ENCODE measurements at regions not wholly inside any gene's neighbourhood (a gene's known extent, or its start where the extent isn't known, plus 50 kb on each side); places are given as distances from the start of the nearest gene placed in this dataset.

DNA sequence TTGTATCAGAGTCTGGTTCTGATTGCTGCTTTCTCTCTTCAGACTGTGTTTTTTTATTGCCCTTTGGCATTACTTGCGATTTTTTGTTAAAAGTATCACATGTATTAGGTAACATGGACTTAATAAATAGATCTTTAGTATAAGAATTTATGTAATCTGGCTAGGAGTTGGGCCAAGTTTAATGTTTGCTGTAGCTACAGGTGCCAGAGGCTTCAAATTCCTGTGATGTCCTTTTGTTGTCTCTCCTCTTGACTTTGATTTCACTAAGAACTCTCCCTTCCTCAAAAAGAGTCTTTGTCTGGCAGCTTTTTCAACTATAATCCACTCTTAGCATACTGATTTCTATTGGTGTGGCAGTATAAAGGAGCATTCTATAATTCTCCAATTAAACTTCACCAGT, 313.1 kb downstream of the DTWD2 start:
- TF ChIP-seq, protein P1, sequence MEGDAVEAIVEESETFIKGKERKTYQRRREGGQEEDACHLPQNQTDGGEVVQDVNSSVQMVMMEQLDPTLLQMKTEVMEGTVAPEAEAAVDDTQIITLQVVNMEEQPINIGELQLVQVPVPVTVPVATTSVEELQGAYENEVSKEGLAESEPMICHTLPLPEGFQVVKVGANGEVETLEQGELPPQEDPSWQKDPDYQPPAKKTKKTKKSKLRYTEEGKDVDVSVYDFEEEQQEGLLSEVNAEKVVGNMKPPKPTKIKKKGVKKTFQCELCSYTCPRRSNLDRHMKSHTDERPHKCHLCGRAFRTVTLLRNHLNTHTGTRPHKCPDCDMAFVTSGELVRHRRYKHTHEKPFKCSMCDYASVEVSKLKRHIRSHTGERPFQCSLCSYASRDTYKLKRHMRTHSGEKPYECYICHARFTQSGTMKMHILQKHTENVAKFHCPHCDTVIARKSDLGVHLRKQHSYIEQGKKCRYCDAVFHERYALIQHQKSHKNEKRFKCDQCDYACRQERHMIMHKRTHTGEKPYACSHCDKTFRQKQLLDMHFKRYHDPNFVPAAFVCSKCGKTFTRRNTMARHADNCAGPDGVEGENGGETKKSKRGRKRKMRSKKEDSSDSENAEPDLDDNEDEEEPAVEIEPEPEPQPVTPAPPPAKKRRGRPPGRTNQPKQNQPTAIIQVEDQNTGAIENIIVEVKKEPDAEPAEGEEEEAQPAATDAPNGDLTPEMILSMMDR (IDR thresholded peaks at IDR 0.05), result no peak
- no peak for TF ChIP-seq POLR2A (IDR thresholded peaks at IDR 0.05)

Data from thyroid gland (tissue), 4 donors.